ENCODE measurements at regions not wholly inside any gene's neighbourhood (a gene's known extent, or its start where the extent isn't known, plus 50 kb on each side); places are given as distances from the start of the nearest gene placed in this dataset.
"Not testable (repeated sequence)": the region's sequence is repeated elsewhere in the genome, so short reads cannot be mapped to it uniquely, and the experiment has no call there.

- no peak for DNase-seq (ENCODE audit: low spot score)
Measured at GRCh38 chr2:118791483-118791882, 56.0 kb downstream of the EN1 start.

- no peak for DNase-seq (ENCODE audit: low spot score)
Measured at GRCh38 chr2:118786746-118787145, 60.7 kb downstream of the EN1 start.

GRCh38 chr2:118784860-118785259 is 62.6 kb downstream of the EN1 start:
- no peak for DNase-seq (ENCODE audit: low spot score)

- DNase-seq (ENCODE audit: low spot score) = no peak
Measured at GRCh38 chr2:118779362-118779761, 68.1 kb downstream of the EN1 start.

GRCh38 chr2:118774458-118775133 is 72.9 kb downstream of the EN1 start:
- DNase-seq (ENCODE audit: low spot score) = no peak

GRCh38 chr2:118773826-118774225 is 73.6 kb downstream of the EN1 start:
- DNase-seq (ENCODE audit: low spot score) = no peak

- no peak for DNase-seq (ENCODE audit: low spot score)
Measured at GRCh38 chr2:118772487-118773200, 74.8 kb downstream of the EN1 start.

- DNase-seq (ENCODE audit: low spot score) = no peak
Measured at GRCh38 chr2:118769707-118770400, 77.6 kb downstream of the EN1 start.

GRCh38 chr2:118766871-118767270 is 80.6 kb downstream of the EN1 start:
- no peak for DNase-seq (ENCODE audit: low spot score)

GRCh38 chr2:118764855-118765254 is 82.6 kb downstream of the EN1 start:
- DNase-seq (ENCODE audit: low spot score) = no peak

GRCh38 chr2:118763797-118764196 is 83.7 kb downstream of the EN1 start:
- DNase-seq (ENCODE audit: low spot score) = no peak

- no peak for DNase-seq (ENCODE audit: low spot score)
Measured at GRCh38 chr2:118762290-118762689, 85.2 kb downstream of the EN1 start.

- DNase-seq (ENCODE audit: low spot score) = no peak
Measured at GRCh38 chr2:118761771-118762170, 85.7 kb downstream of the EN1 start.

- DNase-seq (ENCODE audit: low spot score) = no peak
Measured at GRCh38 chr2:118755901-118756300, 91.5 kb downstream of the EN1 start.

GRCh38 chr2:118755384-118755783 is 92.1 kb downstream of the EN1 start:
- no peak for DNase-seq (ENCODE audit: low spot score)

GRCh38 chr2:118752762-118753429 is 94.6 kb downstream of the EN1 start:
- no peak for DNase-seq (ENCODE audit: low spot score)

GRCh38 chr2:118750959-118751565 is 96.4 kb downstream of the EN1 start:
- no peak for DNase-seq (ENCODE audit: low spot score)

GRCh38 chr2:118748245-118748885 is 99.1 kb downstream of the EN1 start:
- no peak for DNase-seq (ENCODE audit: low spot score)

GRCh38 chr2:118747637-118748036 is 99.8 kb downstream of the EN1 start:
- no peak for DNase-seq (ENCODE audit: low spot score)

GRCh38 chr2:118747066-118747465 is 100.4 kb downstream of the EN1 start:
- no peak for DNase-seq (ENCODE audit: low spot score)

- not testable (repeated sequence) for DNase-seq (ENCODE audit: low spot score)
Measured at GRCh38 chr2:118744682-118745181, 102.7 kb downstream of the EN1 start.

Data from NAMALWA (cell line).